Adipocyte (in vitro differentiated cells): ENCODE measurements at regions not wholly inside any gene's neighbourhood (a gene's known extent, or its start where the extent isn't known, plus 50 kb on each side); places are given as distances from the start of the nearest gene placed in this dataset.

Experiments
- DNase-seq: peaks from one replicate; pipeline ENCODE4 v3.0.0-alpha.2; 2015; ENCODE audit warnings: low read depth
- H3K27me3 ChIP-seq: replicated peaks from 2 replicates; pipeline ENCODE4 v1.7.0; 2013; ENCODE audit warnings: mild to moderate bottlenecking, low read length, moderate library complexity; ENCODE audit not compliant: control insufficient read depth, insufficient read depth
- H3K36me3 ChIP-seq: 2 replicates; pipeline ENCODE4 v1.7.0; 2013; ENCODE audit warnings: low read length, mild to moderate bottlenecking, moderate library complexity; ENCODE audit not compliant: control insufficient read depth, insufficient read depth, severe bottlenecking
- H3K4me1 ChIP-seq: 2 replicates; pipeline ENCODE4 v1.7.0; 2013; ENCODE audit warnings: mild to moderate bottlenecking, low read length, moderate library complexity; ENCODE audit not compliant: control insufficient read depth, insufficient read depth
- H3K4me3 ChIP-seq: 2 replicates; pipeline ENCODE4 v1.7.0; 2013; ENCODE audit warnings: mild to moderate bottlenecking, low read length, moderate library complexity
- H3K9ac ChIP-seq: 2 replicates; pipeline ENCODE4 v1.7.0; 2013; ENCODE audit warnings: mild to moderate bottlenecking, low read length, moderate library complexity
- H3K9me3 ChIP-seq: 2 replicates; pipeline ENCODE4 v1.7.0; 2013; ENCODE audit warnings: mild to moderate bottlenecking, low read length, moderate library complexity; ENCODE audit not compliant: control insufficient read depth

- Histone ChIP-seq H3K27me3 (no peaks in the 10 kb centered on the region), H3K4me1 (peaks cover 5% of the 10 kb centered on the region), H3K9ac (no peak overlapping the region), H3K4me3 (no peak overlapping the region), H3K9me3 (no peaks in the 10 kb centered on the region), H3K36me3 (no peaks in the 10 kb centered on the region)
- no peak for DNase-seq
Measured at GRCh38 chr2:41160439-41160838, 708.5 kb upstream of the SLC8A1 start.

- H3K27me3 ChIP-seq = no peaks in the 10 kb centered on the region
- no peak for DNase-seq
- H3K4me1 ChIP-seq = no peaks in the 10 kb centered on the region
- H3K36me3 ChIP-seq = no peaks in the 10 kb centered on the region
- no peak overlapping the region for H3K9ac ChIP-seq
- H3K9me3 ChIP-seq = no peaks in the 10 kb centered on the region
- H3K4me3 ChIP-seq = no peak overlapping the region
Measured at GRCh38 chr2:41167014-41167413, 715.1 kb upstream of the SLC8A1 start.

- Histone ChIP-seq H3K27me3 (no peaks in the 10 kb centered on the region), H3K9me3 (no peaks in the 10 kb centered on the region), H3K36me3 (no peaks in the 10 kb centered on the region), H3K4me3 (no peak overlapping the region), H3K4me1 (peaks cover 4% of the 10 kb centered on the region), H3K9ac (no peak overlapping the region)
- no peak for DNase-seq
Measured at GRCh38 chr2:41169744-41170143, 717.9 kb upstream of the SLC8A1 start.

GRCh38 chr2:41170589-41170988 is 718.7 kb upstream of the SLC8A1 start:
- H3K9me3 ChIP-seq = no peaks in the 10 kb centered on the region
- no peak overlapping the region for H3K4me3 ChIP-seq
- no peaks in the 10 kb centered on the region for H3K27me3 ChIP-seq
- peaks cover 6% of the 10 kb centered on the region for H3K4me1 ChIP-seq
- no peak overlapping the region for H3K9ac ChIP-seq
- H3K36me3 ChIP-seq = no peaks in the 10 kb centered on the region
- DNase-seq = no peak

- Histone ChIP-seq H3K36me3 (no peaks in the 10 kb centered on the region), H3K4me3 (no peak overlapping the region), H3K27me3 (no peaks in the 10 kb centered on the region), H3K9ac (no peak overlapping the region), H3K9me3 (no peaks in the 10 kb centered on the region), H3K4me1 (no peaks in the 10 kb centered on the region)
- DNase-seq = no peak
Measured at GRCh38 chr2:41180387-41180786, 728.5 kb upstream of the SLC8A1 start.

GRCh38 chr2:41182961-41183360 is 731.1 kb upstream of the SLC8A1 start:
- Histone ChIP-seq H3K4me3 (no peak overlapping the region), H3K9me3 (no peaks in the 10 kb centered on the region), H3K27me3 (no peaks in the 10 kb centered on the region), H3K4me1 (no peaks in the 10 kb centered on the region), H3K9ac (no peak overlapping the region), H3K36me3 (no peaks in the 10 kb centered on the region)
- DNase-seq = no peak

- DNase-seq = no peak
- H3K4me3 ChIP-seq = no peak overlapping the region
- H3K9me3 ChIP-seq = no peaks in the 10 kb centered on the region
- H3K4me1 ChIP-seq = no peaks in the 10 kb centered on the region
- no peaks in the 10 kb centered on the region for H3K36me3 ChIP-seq
- peaks cover 3% of the 10 kb centered on the region for H3K27me3 ChIP-seq
- H3K9ac ChIP-seq = no peak overlapping the region
Measured at GRCh38 chr2:41187376-41188122, 735.7 kb upstream of the SLC8A1 start.

- peak; percentile 61 for DNase-seq
- Histone ChIP-seq H3K9ac (no peak overlapping the region), H3K27me3 (peaks cover 3% of the 10 kb centered on the region), H3K4me3 (no peak overlapping the region), H3K4me1 (peaks cover 12% of the 10 kb centered on the region), H3K9me3 (no peaks in the 10 kb centered on the region), H3K36me3 (no peaks in the 10 kb centered on the region)
Measured at GRCh38 chr2:41194230-41194629, 742.3 kb upstream of the SLC8A1 start.

GRCh38 chr2:41197781-41198180 is 745.9 kb upstream of the SLC8A1 start:
- DNase-seq = peak; percentile 4
- no peaks in the 10 kb centered on the region for H3K36me3 ChIP-seq
- no peak overlapping the region for H3K9ac ChIP-seq
- H3K4me3 ChIP-seq = no peak overlapping the region
- H3K27me3 ChIP-seq = no peaks in the 10 kb centered on the region
- H3K4me1 ChIP-seq = peaks cover 12% of the 10 kb centered on the region
- H3K9me3 ChIP-seq = no peaks in the 10 kb centered on the region

- H3K4me1 ChIP-seq = peaks cover 5% of the 10 kb centered on the region
- DNase-seq = no peak
- H3K36me3 ChIP-seq = no peaks in the 10 kb centered on the region
- no peak overlapping the region for H3K4me3 ChIP-seq
- H3K9me3 ChIP-seq = no peaks in the 10 kb centered on the region
- H3K27me3 ChIP-seq = no peaks in the 10 kb centered on the region
- no peak overlapping the region for H3K9ac ChIP-seq
Measured at GRCh38 chr2:41199334-41199733, 747.4 kb upstream of the SLC8A1 start.

GRCh38 chr2:41204315-41204714 is 752.4 kb upstream of the SLC8A1 start:
- DNase-seq = no peak
- Histone ChIP-seq H3K4me3 (no peak overlapping the region), H3K27me3 (no peaks in the 10 kb centered on the region)

GRCh38 chr2:41206004-41206403 is 754.1 kb upstream of the SLC8A1 start:
- Histone ChIP-seq H3K36me3 (no peaks in the 10 kb centered on the region), H3K4me1 (no peaks in the 10 kb centered on the region), H3K4me3 (no peak overlapping the region), H3K9ac (no peak overlapping the region), H3K9me3 (no peaks in the 10 kb centered on the region), H3K27me3 (no peaks in the 10 kb centered on the region)
- no peak for DNase-seq

More at GRCh38 chr2:41204315-41204714, 752.4 kb upstream of the SLC8A1 start:
- Histone ChIP-seq H3K9ac (no peak overlapping the region), H3K4me1 (no peaks in the 10 kb centered on the region), H3K36me3 (no peaks in the 10 kb centered on the region), H3K9me3 (no peaks in the 10 kb centered on the region)
